NCI-H2171 treated with DMSO at 0.1 percent for 48 hours (cell line): ENCODE measurements at regions not wholly inside any gene's neighbourhood (a gene's known extent, or its start where the extent isn't known, plus 50 kb on each side); places are given as distances from the start of the nearest gene placed in this dataset.

ENCODE experiments used
- DNase-seq: peaks from one replicate; lab custom pipeline; 2025; lab: John Stamatoyannopoulos, UW

- no peak for DNase-seq
Observed at GRCh38 chr22:46078241-46079092, 71.9 kb upstream of the PPARA start.

DNA sequence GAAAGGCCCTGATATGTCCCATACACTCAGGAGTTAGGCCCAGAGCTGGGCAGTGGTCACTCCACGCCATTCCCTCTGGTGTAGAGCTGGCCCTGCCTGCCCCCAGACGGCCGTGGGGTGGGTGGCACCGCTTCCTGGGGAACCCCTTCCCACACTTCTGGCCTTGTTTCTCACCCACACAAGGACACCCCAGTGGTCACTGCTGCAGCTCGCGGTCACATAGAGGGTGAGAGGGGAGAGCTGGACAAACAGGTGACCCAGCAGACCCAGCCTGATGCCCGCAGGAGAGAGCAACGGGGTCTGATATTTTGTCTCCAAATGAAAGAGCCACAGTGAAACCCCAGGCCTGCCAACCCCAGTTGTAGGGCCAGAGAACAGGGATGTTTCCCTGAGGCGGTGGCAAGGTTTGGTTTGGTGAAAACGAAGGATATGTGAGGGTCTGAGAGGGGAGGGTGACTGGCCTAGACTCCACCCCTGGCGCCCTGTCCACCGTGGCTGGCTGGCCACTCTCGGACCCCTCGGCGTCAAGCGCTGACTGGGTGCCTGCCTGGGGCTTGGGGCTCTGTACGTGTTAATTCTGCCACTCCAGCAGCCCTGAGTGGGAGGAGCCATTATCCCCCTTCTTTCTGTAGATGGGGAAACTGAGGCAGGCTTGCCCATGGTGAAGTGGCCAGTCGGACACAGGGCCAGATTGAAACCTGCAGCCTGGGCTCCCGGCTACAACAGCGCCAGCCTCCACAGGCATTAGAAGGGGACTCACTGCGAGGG, 71.0 kb upstream of the PPARA start:
- no peak for DNase-seq

DNA sequence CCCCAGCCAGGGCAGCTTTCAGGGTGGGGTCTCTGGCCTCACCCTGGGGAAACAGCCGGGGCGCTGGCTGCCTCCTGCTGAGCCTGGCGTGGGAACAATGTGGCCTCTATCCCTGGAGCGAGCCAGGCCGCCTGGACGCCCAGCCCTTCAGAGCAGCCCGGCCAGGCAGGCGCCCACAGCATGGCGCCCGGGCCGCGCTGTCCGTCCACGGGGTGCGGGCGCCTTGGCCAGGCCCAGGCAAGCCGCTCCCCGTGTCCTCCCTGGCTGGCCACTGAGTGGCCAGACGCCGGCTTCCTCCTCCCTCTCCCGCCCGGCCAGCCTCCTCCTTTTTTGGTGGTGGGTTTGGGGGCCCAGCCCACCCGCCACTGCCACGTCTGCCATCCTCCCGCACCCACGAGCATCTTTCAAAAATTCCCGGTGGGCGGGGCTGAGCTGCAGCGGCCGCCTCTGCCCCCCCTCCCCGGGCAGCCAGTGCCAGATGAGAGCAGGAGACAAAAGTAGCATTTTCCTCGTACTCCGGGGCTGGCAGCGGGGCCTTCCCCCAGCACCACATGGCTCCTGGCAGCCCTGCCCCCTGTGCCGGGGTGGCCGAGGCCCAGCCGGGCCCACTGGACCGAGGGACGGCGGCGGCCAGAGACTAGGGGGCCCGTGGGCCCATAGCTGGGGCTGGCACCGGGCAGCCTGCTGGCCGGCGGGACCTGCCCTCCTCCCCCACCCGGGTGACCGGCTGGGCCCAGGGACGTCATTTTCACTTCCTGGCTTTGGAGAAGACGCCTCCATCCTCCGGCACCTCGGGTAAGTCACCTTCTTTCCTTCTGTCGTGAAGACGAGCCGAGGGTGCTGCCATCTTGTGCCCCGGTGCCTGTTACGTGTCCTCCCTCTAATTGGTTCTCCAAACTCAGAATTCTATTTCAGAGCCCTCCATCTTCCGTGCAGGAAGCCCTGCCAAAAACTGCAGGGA, 70.2 kb upstream of the PPARA start:
- no peak for DNase-seq

- DNase-seq = no peak
Observed at GRCh38 chr22:46081036-46081830, 69.1 kb upstream of the PPARA start.

GRCh38 chr22:46081831-46082210, 68.5 kb upstream of the PPARA start:
- no peak for DNase-seq

- DNase-seq = no peak
Observed at GRCh38 chr22:46082633-46083032, 67.7 kb upstream of the PPARA start.

DNA sequence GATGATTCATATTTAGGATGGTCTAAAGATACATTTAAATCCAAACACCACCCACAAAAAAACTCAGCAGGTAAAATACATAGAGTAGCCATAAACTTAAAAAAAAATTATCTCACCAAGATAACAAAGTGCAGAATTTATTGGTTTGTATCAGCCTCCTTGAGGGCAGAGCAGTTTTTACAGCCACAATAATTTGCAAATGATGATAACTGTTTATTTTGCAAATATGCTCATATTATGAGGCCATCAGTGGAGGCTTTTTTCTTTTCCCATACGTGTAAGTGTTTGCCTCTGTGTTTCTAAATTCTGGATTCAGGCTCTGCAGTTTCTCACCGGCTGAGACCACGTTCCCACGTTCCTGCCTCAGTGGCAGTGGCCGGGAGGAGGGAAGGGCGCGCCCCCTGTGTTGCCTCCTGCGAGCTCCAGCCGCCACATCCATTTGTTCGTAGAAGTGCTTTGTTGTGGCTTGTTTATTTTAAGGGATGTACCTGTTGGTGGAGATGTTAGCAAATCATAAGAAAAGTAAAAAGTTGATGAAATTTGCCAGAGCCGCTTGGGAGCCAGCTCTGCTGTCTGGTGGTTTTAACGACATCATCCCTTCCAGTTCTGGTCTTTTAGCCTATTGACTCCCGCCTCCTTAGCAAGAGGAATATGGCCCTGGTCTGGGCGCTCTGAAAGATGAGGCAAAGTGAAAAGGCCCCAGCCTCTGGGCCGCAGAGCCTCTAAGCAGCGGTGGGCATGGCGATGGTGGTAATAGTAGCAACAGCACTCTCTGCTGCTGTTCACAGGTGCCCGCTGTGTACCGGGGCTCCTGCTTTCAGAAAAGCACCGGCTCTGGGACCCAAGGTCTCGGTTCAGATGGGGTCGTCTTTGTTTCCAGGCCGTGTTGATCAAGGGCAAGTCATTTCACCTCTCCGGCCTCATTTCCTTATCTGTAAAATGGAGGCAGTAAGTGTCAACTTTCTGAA, 66.7 kb upstream of the PPARA start:
- DNase-seq = no peak

DNA sequence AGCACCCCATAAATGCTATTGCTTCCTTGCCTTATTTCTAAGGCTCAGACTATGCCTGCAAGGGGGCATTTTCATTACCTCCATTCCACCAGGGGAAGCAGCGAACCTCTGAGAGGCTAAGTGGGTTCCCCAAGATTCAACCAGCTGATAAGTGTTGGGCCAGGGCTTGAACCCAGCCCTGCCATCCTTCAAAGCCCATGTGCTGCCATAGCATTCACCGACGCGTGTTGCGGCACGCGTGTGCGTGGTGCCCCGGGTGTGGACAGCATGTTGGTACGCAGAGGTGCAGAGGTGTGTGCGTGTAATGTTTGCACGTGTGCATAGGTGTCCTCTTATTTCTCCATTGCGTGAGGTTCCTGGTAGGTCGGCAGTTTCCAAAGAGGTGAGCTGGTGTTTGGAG, 66.0 kb upstream of the PPARA start:
- DNase-seq = no peak

DNA sequence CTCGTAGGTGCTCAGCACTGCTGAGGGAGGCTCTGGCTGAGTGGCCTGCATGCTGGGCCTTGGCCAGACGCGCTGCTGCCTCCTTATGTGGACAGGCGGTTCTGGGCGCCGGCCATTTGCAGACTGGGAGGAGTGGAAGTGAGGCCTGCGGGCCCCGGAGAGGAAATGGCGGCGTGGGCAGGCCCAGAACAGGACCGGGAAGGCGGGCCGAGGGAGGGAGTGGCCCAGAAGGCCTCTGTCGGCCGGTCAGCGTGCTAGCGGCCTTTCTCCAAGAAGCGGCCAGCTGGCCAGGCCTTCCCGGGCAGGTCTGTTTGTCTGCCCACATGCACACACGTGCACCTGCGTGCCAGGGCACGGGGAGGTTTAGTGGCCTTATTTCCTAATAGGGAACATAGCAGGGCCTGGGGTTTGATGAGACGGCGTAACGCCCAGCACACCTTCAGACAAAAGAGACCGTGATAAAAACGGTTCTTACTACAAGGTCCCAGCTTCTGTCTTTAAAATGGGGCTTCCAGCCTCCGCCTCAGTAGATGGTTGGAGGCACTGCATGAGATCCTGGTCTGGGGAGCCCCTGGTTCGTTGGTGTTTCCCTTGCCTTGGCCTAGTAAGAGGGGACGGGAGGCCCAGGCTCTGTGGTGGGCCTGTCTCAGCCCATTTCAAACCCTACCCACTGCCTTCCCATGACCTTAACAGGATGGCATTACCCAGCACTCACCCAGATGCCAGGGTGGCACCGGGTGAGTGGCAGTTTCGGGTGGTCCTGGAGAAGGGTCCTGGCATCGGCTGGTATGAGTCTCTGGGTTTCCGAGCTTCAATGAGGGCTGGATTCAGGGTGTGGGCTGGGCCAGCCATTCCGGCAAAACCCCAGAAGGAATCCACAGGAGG, 65.1 kb upstream of the PPARA start:
- DNase-seq = no peak

- no peak for DNase-seq
Observed at GRCh38 chr22:46085828-46086576, 64.3 kb upstream of the PPARA start.

GRCh38 chr22:46086577-46087335, 63.6 kb upstream of the PPARA start:
- DNase-seq = no peak

- no peak for DNase-seq
Observed at GRCh38 chr22:46087336-46087690, 63.0 kb upstream of the PPARA start.

DNA sequence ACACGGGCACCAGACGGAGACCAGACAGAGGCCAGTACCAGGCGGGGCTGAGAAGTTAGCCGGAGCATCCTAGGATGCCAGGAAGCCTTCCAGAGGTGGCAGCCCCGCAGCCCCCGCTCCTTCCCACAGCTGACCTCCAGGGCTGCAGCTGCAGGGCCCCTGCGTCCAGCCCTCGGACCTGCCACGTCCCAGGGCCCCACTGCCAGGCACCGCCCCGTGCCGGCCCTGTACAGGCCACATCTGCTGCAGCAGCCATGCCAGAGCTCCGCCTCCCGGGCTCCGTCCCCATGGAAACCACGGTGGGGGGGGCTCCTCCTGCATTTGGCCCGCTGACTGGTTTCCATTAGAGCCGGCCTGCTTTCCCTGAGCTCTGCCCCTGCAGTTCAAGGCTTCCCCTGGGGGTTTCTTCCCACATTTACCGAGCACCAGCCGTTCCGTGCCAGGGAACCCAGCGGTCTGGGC, 62.5 kb upstream of the PPARA start:
- peak; percentile 33 for DNase-seq

- DNase-seq = no peak
Observed at GRCh38 chr22:46088541-46089311, 61.6 kb upstream of the PPARA start.

DNA sequence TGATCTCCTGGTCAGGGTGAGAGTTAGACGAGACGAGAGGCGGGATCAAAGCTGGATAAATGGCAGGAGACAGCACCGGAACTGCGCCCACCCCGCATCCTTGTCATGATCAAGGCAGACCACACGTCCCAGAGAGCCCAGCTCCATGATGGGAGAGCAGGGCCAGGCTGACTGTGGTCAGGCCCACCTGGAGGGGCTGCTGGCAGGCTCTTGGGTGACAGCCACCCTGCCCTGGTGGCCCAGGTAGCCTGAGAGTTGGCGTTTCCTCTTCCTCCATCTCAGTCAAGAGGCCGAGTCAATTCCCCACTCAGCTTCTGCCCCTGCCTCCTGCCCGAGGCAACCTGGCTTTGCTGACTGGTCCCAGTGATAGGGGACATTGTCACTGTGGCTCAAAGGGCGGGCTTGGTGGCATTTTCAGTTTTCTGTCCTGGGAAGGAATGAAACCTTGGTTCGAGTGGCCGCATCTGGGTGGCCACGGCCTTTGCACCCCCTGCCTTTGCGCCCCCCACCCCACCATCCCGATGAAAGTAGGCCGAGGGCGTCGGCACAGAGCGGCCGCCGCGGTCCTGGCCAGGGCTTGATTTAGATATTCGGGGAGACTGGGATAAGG, 60.8 kb upstream of the PPARA start:
- DNase-seq = no peak

DNA sequence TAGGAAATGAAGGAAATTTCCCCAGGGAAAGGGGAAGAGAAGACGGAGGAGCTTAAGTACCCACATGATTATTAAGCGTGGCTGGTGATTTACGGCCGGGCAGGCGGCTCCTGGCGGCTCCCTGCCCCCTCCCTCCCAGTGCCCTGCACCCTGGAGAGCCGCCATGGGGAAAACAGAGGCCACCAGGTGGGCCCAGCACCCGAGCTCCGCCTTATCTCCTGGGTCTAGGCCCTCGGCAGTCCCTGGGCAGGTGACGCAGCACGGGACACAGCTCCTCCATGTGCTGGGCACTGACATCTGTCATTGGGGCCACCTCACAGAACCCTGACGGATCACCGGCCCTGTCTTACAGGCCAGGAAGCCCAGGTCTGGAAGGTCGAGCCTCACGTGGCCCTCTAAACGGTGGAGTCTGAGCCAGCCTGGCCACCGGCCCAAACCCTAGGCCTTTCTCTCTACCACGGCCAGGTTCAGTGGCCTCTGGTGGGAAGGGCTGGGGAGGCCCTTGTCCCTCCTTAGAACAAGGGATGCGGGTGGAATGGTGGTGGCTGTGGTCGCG, 60.2 kb upstream of the PPARA start:
- DNase-seq = no peak
